22Rv1 (cell line): ENCODE measurements at regions not wholly inside any gene's neighbourhood (a gene's known extent, or its start where the extent isn't known, plus 50 kb on each side); places are given as distances from the start of the nearest gene placed in this dataset.
"Not testable (repeated sequence)": the region's sequence is repeated elsewhere in the genome, so short reads cannot be mapped to it uniquely, and the experiment has no call there.

Experiments used
- H3K27ac ChIP-seq: fragments of 450-650 bp; 2 replicates; pipeline ENCODE4 v1.5.1; 2017
- CTCF ChIP-seq: fragments of 450-650 bp; IDR thresholded peaks from 2 replicates; pipeline ENCODE4 v1.5.1; 2017; ENCODE audit warnings: mild to moderate bottlenecking
- ZFX ChIP-seq: fragments of 450-650 bp; IDR thresholded peaks from 2 replicates; pipeline ENCODE4 v1.6.1; 2017; ENCODE audit warnings: antibody characterized with exemption, borderline replicate concordance

- H3K27ac ChIP-seq, result no peak overlapping the region
- TF ChIP-seq CTCF, result no peak
- TF ChIP-seq ZFX, result no peak
Measured at GRCh38 chr16:61131447-61131846, 904.8 kb downstream of the CDH8 start.

- no peak overlapping the region for H3K27ac ChIP-seq
- TF ChIP-seq CTCF, result no peak
- no peak for TF ChIP-seq ZFX
Measured at GRCh38 chr16:61128545-61129323, 907.5 kb downstream of the CDH8 start.

GRCh38 chr16:61105544-61105943, 930.7 kb downstream of the CDH8 start:
- no peak for TF ChIP-seq ZFX
- TF ChIP-seq CTCF, result no peak
- H3K27ac ChIP-seq, result no peak overlapping the region

- no peak for TF ChIP-seq CTCF
- TF ChIP-seq ZFX, result no peak
- H3K27ac ChIP-seq, result no peak overlapping the region
Measured at GRCh38 chr16:61098505-61098904, 937.7 kb downstream of the CDH8 start.

GRCh38 chr16:61091300-61091699, 944.9 kb downstream of the CDH8 start:
- H3K27ac ChIP-seq, result not testable (repeated sequence)

GRCh38 chr16:61083711-61084110, 952.5 kb downstream of the CDH8 start:
- H3K27ac ChIP-seq, result no peak overlapping the region
- no peak for TF ChIP-seq ZFX
- TF ChIP-seq CTCF, result no peak

- no peak overlapping the region for H3K27ac ChIP-seq
- TF ChIP-seq CTCF (no peak), ZFX (no peak)
Measured at GRCh38 chr16:61074324-61074723, 961.9 kb downstream of the CDH8 start.

GRCh38 chr16:61057635-61058034, 978.6 kb downstream of the CDH8 start:
- TF ChIP-seq CTCF (no peak), ZFX (no peak)
- no peak overlapping the region for H3K27ac ChIP-seq
